A673 (cell line): ENCODE measurements at regions not wholly inside any gene's neighbourhood (a gene's known extent, or its start where the extent isn't known, plus 50 kb on each side); places are given as distances from the start of the nearest gene placed in this dataset.

Experiments used
- CTCF ChIP-seq: fragments of 300-800, 200-600 bp; sonication (generic); conservative IDR thresholded peaks from 2 replicates; pipeline ENCODE4 v1.5.1; 2017; ENCODE audit warnings: low read depth, mild to moderate bottlenecking, antibody characterized with exemption, low read length, moderate library complexity, mixed read lengths
- EZH2 ChIP-seq: fragments of 200-600 bp; sonication (generic); IDR thresholded peaks from 2 replicates; pipeline ENCODE4 v1.6.1; 2017; ENCODE audit warnings: borderline replicate concordance, low read depth, mild to moderate bottlenecking, mixed read lengths, antibody characterized with exemption, low read length; ENCODE audit not compliant: poor library complexity, severe bottlenecking

GRCh38 chr16:85417156-85417860, 195.8 kb upstream of the GSE1 start:
- TF ChIP-seq CTCF (no peak), EZH2 (no peak)
